Gastroesophageal sphincter (tissue), 3 donors: ENCODE measurements at regions not wholly inside any gene's neighbourhood (a gene's known extent, or its start where the extent isn't known, plus 50 kb on each side); places are given as distances from the start of the nearest gene placed in this dataset.

ENCODE experiments used
- CTCF ChIP-seq, 4 experiments: fragments of 200-600 bp in 2 of 4; fragments of 450-650 bp in 2 of 4; sonication (generic) in 1 of 4; IDR thresholded peaks; one replicate each; pipeline ENCODE4 v1.5.1; 2017 to 2019; ENCODE audit warnings: antibody characterized with exemption in 4 of 4, mild to moderate bottlenecking in 2 of 4, moderate library complexity in 2 of 4
- EP300 ChIP-seq: sonication (generic); formaldehyde crosslinking; IDR thresholded peaks from one replicate; pipeline ENCODE4 v1.6.1; 2017; ENCODE audit warnings: antibody characterized with exemption, mild to moderate bottlenecking
- POLR2A ChIP-seq, 2 donors: fragments of 450-650 bp; IDR thresholded peaks; one replicate each; pipeline ENCODE4 v1.6.1; 2017; ENCODE audit warnings: antibody characterized with exemption in 2 of 2, mild to moderate bottlenecking in 2 of 2, moderate library complexity in 1 of 2

GRCh38 chr11:70715166-70715951 lies 317.0 kb downstream of the CTTN start:
- TF ChIP-seq CTCF (IDR thresholded peaks at IDR 0.05) (no peak), POLR2A (IDR thresholded peaks at IDR 0.05) (no peak), EP300 (no peak)
